Epithelial cell of esophagus (primary cell): ENCODE measurements at regions not wholly inside any gene's neighbourhood (a gene's known extent, or its start where the extent isn't known, plus 50 kb on each side); places are given as distances from the start of the nearest gene placed in this dataset.
"Not testable (repeated sequence)": the region's sequence is repeated elsewhere in the genome, so short reads cannot be mapped to it uniquely, and the experiment has no call there.

ENCODE experiments used
- DNase-seq: peaks from one replicate; pipeline ENCODE4 v3.0.0; 2010; ENCODE audit warnings: low read depth
- H3K4me3 ChIP-seq: 2 replicates; pipeline ENCODE4 v1.5.1; 2011; ENCODE audit warnings: mild to moderate bottlenecking, low read length, control low read depth
- CTCF ChIP-seq: IDR thresholded peaks from 2 replicates; pipeline ENCODE4 v1.5.1; 2011; ENCODE audit warnings: low read depth, mild to moderate bottlenecking, low read length, control low read depth, inconsistent platforms; ENCODE audit not compliant: insufficient read depth; ENCODE audit errors: missing control alignments

DNA sequence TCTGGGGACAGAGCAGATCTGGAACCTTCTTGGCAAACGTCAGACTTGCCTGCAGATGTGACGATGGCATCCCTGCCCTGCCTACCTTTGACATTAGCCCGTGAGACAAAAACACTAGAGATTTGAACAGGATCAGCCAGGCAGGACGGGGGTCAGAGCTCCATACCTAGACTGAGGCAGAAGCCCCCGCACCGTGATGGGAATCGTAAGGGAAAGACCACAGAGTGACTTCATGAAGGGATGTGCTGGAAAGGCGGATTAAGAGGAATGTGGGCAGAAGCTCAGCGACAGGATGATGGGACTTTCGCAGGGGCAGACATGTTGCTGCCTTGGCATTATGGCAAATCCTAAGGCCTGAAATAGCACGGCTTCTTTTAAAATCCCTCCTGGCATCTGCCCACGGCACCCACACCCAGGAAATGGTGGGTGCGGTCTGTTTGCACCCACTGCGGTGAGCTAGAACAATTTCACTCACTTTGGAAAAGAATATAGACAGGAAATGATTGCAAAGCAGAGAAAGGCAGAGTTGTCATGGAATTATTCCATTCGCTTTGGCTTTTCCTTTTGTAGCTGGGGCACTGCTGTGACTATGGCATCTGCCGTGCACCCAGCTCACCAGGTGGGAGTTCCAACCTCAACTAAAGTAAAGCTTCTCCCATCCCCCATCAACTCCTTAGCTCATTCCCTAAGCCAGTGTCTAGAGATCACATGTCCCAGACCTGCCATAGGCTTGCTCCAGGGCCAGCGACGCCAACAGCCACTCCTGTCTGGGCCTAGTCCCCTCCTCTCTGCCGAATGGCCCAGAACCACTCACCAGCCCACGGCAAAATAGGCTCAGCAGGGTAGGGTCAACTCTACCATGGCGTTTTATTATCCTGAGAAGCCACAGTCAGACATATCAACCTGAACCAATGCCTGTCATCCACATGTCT, 112.7 kb upstream of the NPAS2 start:
- no peak overlapping the region for H3K4me3 ChIP-seq
- TF ChIP-seq CTCF, result no peak
- no peak for DNase-seq

GRCh38 chr2:100708333-100708732, 111.6 kb upstream of the NPAS2 start:
- no peak for TF ChIP-seq CTCF
- no peak for DNase-seq
- no peak overlapping the region for H3K4me3 ChIP-seq

- no peak overlapping the region for H3K4me3 ChIP-seq
- no peak for TF ChIP-seq CTCF
- no peak for DNase-seq
These were observed 106.8 kb upstream of the NPAS2 start for GRCh38 chr2:100713106-100713505.

GRCh38 chr2:100714396-100715010, 105.4 kb upstream of the NPAS2 start:
- DNase-seq, H3K4me3 ChIP-seq: not testable (repeated sequence)

DNA sequence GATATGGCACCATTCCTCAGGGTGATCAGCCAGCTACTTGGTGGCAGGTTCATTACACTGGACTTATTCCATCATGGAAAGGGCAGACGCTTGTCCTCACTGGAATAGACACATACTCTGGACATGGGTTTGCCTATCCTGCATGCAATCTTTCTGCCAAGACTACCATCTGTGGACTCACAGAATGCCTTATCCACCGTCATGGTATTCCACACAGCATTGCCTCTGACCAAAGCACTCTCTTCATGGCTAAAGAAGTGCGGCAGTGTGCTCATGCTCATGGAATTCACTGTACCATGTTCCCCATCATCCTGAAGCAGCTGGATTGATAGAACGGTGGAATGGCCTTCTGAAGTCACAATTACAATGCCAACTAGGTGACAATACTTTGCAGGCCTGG, 104.1 kb upstream of the NPAS2 start:
- DNase-seq, result not testable (repeated sequence)

DNA sequence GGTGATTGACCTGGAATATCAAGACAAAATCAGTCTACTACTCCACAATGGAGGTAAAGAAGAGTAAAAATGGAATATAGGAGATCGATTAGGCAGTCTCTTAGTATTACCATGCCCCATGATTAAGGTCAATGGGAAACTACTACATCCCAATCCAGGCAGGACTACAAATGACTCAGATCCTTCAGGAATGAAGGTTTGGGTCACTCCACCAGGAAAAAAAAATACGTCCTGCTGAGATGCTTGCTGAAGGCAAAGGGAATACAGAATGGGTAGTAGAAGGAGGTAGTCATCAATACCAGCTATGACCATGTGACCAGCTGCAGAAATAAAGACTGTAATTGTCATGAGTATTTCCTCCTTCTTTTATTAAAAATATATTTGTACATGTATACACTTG, 103.4 kb upstream of the NPAS2 start:
- no peak for TF ChIP-seq CTCF
- no peak overlapping the region for H3K4me3 ChIP-seq
- DNase-seq, result no peak

More for the DNA sequence above, 104.1 kb upstream of the NPAS2 start:
- not testable (repeated sequence) for H3K4me3 ChIP-seq

DNA sequence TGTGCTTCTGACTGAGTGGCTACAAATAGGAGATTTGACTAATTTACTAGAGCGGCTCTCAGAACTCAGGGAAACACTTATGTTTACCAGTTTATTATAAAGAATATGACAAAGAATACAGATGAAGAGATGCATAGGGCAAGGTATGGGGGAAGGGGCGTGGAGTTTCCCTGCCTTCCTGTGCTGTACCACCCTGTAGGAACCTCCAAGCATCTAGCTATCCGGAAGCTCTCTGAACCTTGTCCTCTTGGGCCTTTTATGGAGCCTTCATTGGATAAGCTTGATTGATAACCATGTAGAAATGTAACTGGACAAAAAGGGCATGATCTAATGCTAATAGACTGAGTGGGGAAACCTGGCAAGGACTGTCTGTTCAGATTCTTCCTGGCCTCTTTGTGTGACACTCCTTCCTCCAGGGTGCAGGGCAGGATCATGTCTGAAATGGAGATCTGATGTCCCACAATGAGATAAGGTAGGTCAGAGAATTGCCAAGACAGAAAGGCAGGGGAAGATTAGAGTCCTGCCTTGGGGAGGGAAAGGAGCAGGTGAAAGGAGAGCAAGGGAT, 101.8 kb upstream of the NPAS2 start:
- no peak for TF ChIP-seq CTCF
- no peak overlapping the region for H3K4me3 ChIP-seq
- no peak for DNase-seq

- DNase-seq, result no peak
- H3K4me3 ChIP-seq, result no peak overlapping the region
- TF ChIP-seq CTCF, result no peak
These were observed 99.5 kb upstream of the NPAS2 start for GRCh38 chr2:100720445-100720844.
